ENCODE measurements at regions not wholly inside any gene's neighbourhood (a gene's known extent, or its start where the extent isn't known, plus 50 kb on each side); places are given as distances from the start of the nearest gene placed in this dataset.
"Not testable (repeated sequence)": the region's sequence is repeated elsewhere in the genome, so short reads cannot be mapped to it uniquely, and the experiment has no call there.

DNA sequence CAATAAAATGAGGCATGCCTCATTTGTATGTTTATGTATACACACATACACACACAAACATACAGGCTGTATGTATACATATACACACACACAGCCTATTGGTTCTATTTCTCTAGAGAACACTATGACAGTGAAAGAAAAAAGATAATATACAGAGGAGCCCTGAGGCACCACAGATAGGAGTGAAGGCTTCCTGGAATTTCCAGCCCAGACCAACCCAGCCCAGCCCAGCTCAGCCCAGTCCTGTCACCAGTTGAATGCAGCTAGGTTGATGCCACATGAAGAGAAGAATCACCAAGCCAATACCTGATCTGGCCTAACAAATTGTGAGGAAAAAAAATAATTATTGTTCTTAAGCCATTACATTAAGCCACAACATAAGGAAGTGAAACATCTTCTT lies 126.9 kb upstream of the PDE4D start:
- H3K27ac Mint-ChIP-seq (ENCODE audit: low read depth, unreplicated experiment): no peak overlapping the region
- no peaks in the 10 kb centered on the region for H3K9me3 Mint-ChIP-seq (ENCODE audit: unreplicated experiment)
- no peaks in the 10 kb centered on the region for H3K4me1 Mint-ChIP-seq (ENCODE audit: insufficient read depth, unreplicated experiment)
- intact Hi-C loops (cut with micrococcal nuclease): no loop called here
- H3K27me3 Mint-ChIP-seq (ENCODE audit: insufficient read depth, unreplicated experiment): peaks cover 70% of the 10 kb centered on the region
- POLR2A ChIA-PET: no interaction called here
- no peak for DNase-seq (ENCODE audit: unreplicated experiment)
- no peaks in the 10 kb centered on the region for H3K36me3 Mint-ChIP-seq (ENCODE audit: insufficient read depth, unreplicated experiment)
- no peak overlapping the region for H3K4me3 Mint-ChIP-seq (ENCODE audit: unreplicated experiment)
- no TSS peak for BruUV-seq (replicated peaks)
- TF ChIP-seq, protein P1, sequence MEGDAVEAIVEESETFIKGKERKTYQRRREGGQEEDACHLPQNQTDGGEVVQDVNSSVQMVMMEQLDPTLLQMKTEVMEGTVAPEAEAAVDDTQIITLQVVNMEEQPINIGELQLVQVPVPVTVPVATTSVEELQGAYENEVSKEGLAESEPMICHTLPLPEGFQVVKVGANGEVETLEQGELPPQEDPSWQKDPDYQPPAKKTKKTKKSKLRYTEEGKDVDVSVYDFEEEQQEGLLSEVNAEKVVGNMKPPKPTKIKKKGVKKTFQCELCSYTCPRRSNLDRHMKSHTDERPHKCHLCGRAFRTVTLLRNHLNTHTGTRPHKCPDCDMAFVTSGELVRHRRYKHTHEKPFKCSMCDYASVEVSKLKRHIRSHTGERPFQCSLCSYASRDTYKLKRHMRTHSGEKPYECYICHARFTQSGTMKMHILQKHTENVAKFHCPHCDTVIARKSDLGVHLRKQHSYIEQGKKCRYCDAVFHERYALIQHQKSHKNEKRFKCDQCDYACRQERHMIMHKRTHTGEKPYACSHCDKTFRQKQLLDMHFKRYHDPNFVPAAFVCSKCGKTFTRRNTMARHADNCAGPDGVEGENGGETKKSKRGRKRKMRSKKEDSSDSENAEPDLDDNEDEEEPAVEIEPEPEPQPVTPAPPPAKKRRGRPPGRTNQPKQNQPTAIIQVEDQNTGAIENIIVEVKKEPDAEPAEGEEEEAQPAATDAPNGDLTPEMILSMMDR (IDR thresholded peaks at IDR 0.05; ENCODE audit: unreplicated experiment): no peak
- CTCF ChIA-PET: no interaction called here

DNA sequence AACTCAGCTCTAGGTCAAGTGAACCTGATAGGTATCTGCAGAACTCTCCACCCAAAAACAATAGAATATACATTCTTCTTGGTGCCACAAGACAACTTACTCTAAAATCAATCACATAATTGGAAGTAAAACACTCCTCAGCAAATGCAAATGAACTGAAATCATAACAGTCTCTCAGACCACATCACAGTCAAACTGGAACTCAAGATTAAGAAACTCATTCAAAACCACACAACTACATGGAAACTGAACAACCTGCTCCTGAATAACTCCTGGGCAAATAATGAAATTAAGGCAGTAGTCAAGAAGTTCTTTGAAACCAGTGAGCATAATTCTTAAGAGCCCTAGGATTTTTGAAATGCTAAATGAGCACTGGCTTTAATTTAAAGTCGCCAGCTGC lies 125.4 kb upstream of the PDE4D start:
- CTCF ChIA-PET; POLR2A ChIA-PET; H3K4me1 Mint-ChIP-seq (ENCODE audit: insufficient read depth, unreplicated experiment); H3K36me3 Mint-ChIP-seq (ENCODE audit: insufficient read depth, unreplicated experiment); DNase-seq (ENCODE audit: unreplicated experiment); intact Hi-C loops (cut with micrococcal nuclease); H3K27ac Mint-ChIP-seq (ENCODE audit: low read depth, unreplicated experiment); H3K4me3 Mint-ChIP-seq (ENCODE audit: unreplicated experiment); BruUV-seq (replicated peaks); H3K9me3 Mint-ChIP-seq (ENCODE audit: unreplicated experiment): not testable (repeated sequence)
- peaks cover 57% of the 10 kb centered on the region for H3K27me3 Mint-ChIP-seq (ENCODE audit: insufficient read depth, unreplicated experiment)

DNA sequence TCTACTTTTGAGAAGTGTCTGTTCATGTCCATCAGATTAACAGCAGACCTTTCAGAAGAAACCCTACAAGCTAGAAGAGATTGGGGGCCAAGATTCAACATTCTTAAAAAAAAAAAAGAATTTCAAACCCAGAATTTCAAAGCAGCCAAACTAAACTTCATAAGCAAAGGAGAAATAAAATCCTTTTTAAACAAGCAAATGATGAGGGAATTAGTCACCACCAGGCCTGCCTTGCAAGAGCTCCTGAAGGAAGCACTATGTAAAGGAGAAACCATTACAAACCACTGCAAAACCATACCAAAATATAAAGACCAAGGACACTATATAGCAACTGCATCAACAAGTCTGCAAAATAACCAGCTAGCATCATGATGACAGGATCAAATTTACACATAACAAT lies 124.6 kb upstream of the PDE4D start:
- no peak for DNase-seq (ENCODE audit: unreplicated experiment)
- H3K27ac Mint-ChIP-seq (ENCODE audit: low read depth, unreplicated experiment): no peak overlapping the region
- intact Hi-C loops (cut with micrococcal nuclease): no loop called here
- H3K36me3 Mint-ChIP-seq (ENCODE audit: insufficient read depth, unreplicated experiment): no peaks in the 10 kb centered on the region
- POLR2A ChIA-PET: no interaction called here
- no peaks in the 10 kb centered on the region for H3K9me3 Mint-ChIP-seq (ENCODE audit: unreplicated experiment)
- BruUV-seq (replicated peaks): no TSS peak
- no peak overlapping the region for H3K4me3 Mint-ChIP-seq (ENCODE audit: unreplicated experiment)
- TF ChIP-seq, protein P1 (IDR thresholded peaks at IDR 0.05; ENCODE audit: unreplicated experiment): no peak
- peaks cover 55% of the 10 kb centered on the region for H3K27me3 Mint-ChIP-seq (ENCODE audit: insufficient read depth, unreplicated experiment)
- CTCF ChIA-PET: no interaction called here
- no peaks in the 10 kb centered on the region for H3K4me1 Mint-ChIP-seq (ENCODE audit: insufficient read depth, unreplicated experiment)

DNA sequence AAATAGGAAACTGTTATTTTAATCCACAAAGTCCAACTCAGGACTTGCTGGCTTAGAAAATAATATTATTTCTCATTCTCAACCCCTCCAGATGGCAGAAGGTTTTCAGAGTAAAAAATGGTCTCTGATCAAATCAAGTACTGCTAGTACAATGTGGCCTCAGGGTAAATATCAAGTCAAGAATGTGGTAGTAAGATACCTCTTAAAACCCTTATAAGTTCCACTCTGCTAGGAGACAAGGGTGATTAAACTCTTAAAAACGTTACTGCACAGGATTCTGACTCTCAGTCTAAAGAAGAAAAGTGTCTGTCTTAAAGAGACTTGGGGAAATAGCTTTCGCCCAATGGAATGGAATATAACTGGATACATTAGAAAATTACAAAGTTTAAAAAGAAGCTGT lies 120.8 kb upstream of the PDE4D start:
- Mint-ChIP-seq H3K9me3 (ENCODE audit: unreplicated experiment) (no peaks in the 10 kb centered on the region), H3K4me3 (ENCODE audit: unreplicated experiment) (no peak overlapping the region), H3K27me3 (ENCODE audit: insufficient read depth, unreplicated experiment) (peaks cover 43% of the 10 kb centered on the region), H3K36me3 (ENCODE audit: insufficient read depth, unreplicated experiment) (no peaks in the 10 kb centered on the region), H3K4me1 (ENCODE audit: insufficient read depth, unreplicated experiment) (no peaks in the 10 kb centered on the region), H3K27ac (ENCODE audit: low read depth, unreplicated experiment) (no peak overlapping the region)
- no peak for DNase-seq (ENCODE audit: unreplicated experiment)
- CTCF ChIA-PET: no interaction called here
- intact Hi-C loops (cut with micrococcal nuclease): no loop called here
- POLR2A ChIA-PET: no interaction called here
- BruUV-seq (replicated peaks): no TSS peak
- TF ChIP-seq, protein P1 (IDR thresholded peaks at IDR 0.05; ENCODE audit: unreplicated experiment): no peak

DNA sequence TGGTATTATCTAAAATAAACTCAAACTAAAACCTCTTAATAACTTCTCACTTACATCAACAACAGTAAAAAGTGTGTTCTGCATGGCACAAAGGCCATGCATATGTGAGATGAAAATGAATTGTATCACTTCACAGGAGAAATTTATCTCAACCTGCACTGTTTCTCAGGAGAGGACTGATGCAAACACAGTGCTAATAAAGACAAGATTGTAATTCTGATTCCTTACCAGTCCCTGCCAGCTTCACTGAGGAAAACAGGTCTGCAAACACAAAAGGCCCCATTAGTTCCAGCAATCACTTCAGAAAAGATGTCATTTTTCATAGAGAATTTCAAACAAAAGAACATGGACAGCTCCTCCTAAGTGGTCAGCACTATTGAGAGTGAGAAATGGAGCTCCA lies 117.3 kb upstream of the PDE4D start:
- Mint-ChIP-seq H3K4me1 (ENCODE audit: insufficient read depth, unreplicated experiment) (no peaks in the 10 kb centered on the region), H3K36me3 (ENCODE audit: insufficient read depth, unreplicated experiment) (no peaks in the 10 kb centered on the region), H3K27ac (ENCODE audit: low read depth, unreplicated experiment) (no peak overlapping the region), H3K27me3 (ENCODE audit: insufficient read depth, unreplicated experiment) (peaks cover 31% of the 10 kb centered on the region), H3K9me3 (ENCODE audit: unreplicated experiment) (no peaks in the 10 kb centered on the region), H3K4me3 (ENCODE audit: unreplicated experiment) (no peak overlapping the region)
- ChIA-PET CTCF (no interaction called here), POLR2A (no interaction called here)
- DNase-seq (ENCODE audit: unreplicated experiment): no peak
- no TSS peak for BruUV-seq (replicated peaks)
- intact Hi-C loops (cut with micrococcal nuclease): no loop called here
- TF ChIP-seq, protein P1 (IDR thresholded peaks at IDR 0.05; ENCODE audit: unreplicated experiment): no peak

Measured in MCF 10A (cell line).